Astrocyte of the spinal cord (primary cell): ENCODE measurements at regions not wholly inside any gene's neighbourhood (a gene's known extent, or its start where the extent isn't known, plus 50 kb on each side); places are given as distances from the start of the nearest gene placed in this dataset.

Experiments
- DNase-seq: peaks from one replicate; pipeline ENCODE4 v3.0.0; 2011; ENCODE audit warnings: low read depth, low spot score
- H3K4me3 ChIP-seq: 2 replicates; pipeline ENCODE4 v1.5.1; 2011; ENCODE audit warnings: low read depth, mild to moderate bottlenecking, low read length, moderate library complexity
- in situ Hi-C: cut with HindIII; loops from 2 replicates; pipeline ENCODE4 v1.10.0; 2017; ENCODE audit warnings: low sequenced_read_pairs
- TF ChIP-seq, protein P1 (sequence below): IDR thresholded peaks from 2 replicates; pipeline ENCODE4 v1.5.1; 2012; ENCODE audit warnings: low read depth, mild to moderate bottlenecking, low read length, inconsistent platforms

DNA sequence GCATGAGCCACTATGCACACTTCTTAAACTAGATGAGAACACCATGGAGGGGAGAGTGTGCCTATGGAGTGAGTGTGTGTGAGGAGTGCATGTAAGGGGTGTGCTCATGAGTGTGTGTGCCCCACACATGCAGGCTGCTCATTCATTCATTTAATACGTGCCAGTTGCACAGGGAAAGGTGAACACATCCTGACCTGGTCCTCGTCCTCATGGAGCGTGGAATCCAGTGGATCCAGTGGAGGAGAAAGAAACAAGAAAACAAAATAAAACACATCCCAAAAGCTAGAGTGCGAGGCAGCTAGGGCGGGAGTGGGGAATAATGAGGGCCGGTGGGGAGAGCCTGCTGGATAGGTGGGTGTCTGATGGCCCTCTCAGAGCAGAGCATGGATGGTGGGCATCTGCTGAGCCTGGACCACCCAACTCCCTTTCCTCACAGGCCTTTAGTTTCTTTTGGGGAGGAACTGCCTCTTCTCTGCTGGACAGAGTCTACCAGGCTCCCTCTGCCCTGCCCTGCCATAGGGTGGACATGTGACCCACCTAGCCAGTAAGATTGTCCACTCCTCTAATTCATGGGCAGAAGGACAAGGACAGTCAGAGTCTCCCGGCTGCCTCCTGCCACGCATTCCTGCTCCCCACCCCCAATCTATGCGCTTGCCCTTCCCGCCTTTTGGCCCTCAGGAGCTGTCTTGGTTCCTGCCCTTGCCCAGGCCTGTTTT lies 204.3 kb downstream of the RAB11FIP4 start:
- TF ChIP-seq, protein P1, sequence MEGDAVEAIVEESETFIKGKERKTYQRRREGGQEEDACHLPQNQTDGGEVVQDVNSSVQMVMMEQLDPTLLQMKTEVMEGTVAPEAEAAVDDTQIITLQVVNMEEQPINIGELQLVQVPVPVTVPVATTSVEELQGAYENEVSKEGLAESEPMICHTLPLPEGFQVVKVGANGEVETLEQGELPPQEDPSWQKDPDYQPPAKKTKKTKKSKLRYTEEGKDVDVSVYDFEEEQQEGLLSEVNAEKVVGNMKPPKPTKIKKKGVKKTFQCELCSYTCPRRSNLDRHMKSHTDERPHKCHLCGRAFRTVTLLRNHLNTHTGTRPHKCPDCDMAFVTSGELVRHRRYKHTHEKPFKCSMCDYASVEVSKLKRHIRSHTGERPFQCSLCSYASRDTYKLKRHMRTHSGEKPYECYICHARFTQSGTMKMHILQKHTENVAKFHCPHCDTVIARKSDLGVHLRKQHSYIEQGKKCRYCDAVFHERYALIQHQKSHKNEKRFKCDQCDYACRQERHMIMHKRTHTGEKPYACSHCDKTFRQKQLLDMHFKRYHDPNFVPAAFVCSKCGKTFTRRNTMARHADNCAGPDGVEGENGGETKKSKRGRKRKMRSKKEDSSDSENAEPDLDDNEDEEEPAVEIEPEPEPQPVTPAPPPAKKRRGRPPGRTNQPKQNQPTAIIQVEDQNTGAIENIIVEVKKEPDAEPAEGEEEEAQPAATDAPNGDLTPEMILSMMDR: no peak
- no peak for DNase-seq
- no peak overlapping the region for H3K4me3 ChIP-seq
- in situ Hi-C loops: no loop called here

DNA sequence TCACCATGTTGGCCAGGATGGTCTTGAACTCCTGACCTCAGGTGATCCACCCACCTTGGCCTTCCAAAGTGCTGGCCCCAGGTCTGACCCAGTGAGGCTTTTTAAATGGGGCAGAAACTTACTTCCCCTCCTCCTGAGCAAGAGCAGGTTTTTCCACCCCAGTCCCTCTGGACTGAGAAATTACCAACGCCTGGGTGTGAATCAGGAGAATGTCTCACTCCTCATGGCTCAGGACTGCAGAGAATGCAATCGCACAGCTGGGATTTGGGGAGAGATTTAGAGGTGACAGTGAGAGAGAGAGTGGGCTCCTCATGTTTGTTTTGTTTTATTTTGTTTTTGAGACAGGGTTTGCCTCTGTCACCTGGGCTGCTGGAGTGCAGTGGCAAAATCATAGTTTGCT lies 203.6 kb downstream of the RAB11FIP4 start:
- DNase-seq: peak; percentile 30
- TF ChIP-seq, protein P1: no peak
- H3K4me3 ChIP-seq: no peak overlapping the region
- in situ Hi-C loops: no loop called here

DNA sequence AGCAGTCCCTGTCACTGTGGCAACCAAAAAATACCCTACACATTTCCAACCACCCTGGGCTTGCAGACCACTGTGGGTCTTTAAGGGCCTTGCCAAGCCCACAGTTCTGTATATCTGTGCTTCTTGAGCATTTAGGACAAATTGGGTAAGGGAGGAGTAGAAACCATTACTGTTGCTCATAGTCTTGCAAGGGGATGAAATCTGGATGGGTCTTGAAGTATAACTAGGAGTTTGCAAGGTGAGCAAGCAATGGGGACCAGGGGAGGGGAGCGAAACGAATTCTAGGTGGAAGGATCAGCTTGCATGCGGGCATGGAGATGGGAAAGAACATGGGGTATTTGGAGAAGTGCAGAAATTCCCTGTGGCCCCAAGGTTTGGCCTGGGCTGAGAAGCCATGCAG lies 202.9 kb downstream of the RAB11FIP4 start:
- no peak for DNase-seq
- TF ChIP-seq, protein P1: no peak
- in situ Hi-C loops: no loop called here
- H3K4me3 ChIP-seq: no peak overlapping the region

DNA sequence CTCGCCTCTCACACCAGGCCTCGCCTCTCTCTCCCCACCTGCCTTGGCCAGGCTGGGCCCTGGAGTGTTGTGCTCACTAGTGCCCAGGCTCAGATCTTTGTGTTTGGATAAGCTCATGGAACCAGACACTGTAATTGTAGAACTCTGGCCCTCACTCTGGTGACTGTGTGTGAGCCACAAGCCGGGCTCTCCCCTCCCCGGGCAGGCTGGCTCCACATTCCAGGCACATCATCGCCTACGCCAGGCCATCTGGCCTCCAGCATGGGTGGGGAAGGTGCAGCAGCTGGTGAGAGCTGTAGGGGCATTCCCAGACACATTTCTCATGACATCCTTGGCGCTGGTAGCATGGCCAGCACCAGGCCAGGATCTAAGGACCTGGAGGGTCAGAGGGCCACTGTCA lies 202.3 kb downstream of the RAB11FIP4 start:
- H3K4me3 ChIP-seq: no peak overlapping the region
- in situ Hi-C loops: no loop called here
- TF ChIP-seq, protein P1: no peak
- DNase-seq: peak; percentile 58

DNA sequence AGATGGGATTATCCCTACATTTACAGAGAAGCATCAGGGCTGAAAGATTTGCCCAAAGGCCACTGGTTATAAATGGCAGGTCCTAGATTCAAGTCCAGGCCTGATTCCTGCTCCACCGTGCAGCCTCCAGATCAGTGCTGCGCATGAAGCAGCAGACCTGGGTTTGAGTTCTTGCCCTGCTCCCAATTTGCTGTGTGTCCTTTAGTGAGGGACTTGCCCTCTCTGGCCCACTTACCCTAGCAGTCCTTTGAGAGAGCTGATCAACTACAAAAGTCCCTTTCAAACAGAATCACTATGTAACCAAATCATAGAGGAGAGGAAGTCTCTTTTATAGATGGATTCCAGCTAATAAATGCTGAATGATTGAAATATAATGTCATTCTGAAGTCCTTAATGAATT lies 200.4 kb downstream of the RAB11FIP4 start:
- no peak for DNase-seq
- in situ Hi-C loops: no loop called here
- TF ChIP-seq, protein P1: no peak
- H3K4me3 ChIP-seq: no peak overlapping the region

DNA sequence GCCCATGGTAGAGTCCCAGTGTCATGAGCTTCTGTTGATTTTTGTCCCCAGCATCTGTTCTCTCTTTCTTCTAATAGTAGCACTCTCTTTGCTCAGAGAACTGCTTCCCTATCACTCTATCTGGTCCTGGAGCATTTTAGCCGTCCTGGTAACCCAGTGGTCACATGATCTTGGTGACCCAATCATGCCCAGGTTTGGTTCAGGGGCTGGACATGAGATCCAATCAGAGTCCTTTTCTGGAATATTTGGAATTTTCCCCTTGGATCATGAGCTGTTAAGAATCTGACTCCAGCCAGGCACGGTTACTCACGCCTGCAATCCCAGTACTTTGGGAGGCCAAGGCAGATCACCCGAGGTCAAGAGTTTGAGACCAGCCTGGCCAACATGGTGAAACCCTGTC lies 197.0 kb downstream of the RAB11FIP4 start:
- TF ChIP-seq, protein P1: no peak
- no peak for DNase-seq
- in situ Hi-C loops: no loop called here
- H3K4me3 ChIP-seq: no peak overlapping the region

DNA sequence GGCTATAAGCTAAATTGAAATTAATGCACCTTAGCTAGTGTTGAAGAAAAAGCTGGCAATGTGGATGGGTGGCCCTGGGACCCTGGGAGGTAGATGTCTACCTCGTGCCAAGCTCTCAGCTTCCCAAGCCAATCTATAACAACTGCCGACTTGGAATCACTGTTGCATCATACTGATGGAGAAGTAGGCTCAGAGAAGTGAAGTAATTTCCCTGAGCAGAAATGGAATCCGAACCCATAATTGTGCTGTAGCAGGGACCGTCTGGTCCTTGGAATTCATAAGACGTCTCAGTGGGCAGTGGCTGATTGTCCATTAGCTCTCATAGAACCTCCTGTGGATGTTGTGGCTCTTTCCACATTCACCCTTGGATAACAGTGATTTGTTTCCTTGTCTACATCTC lies 196.6 kb downstream of the RAB11FIP4 start:
- H3K4me3 ChIP-seq: no peak overlapping the region
- no peak for DNase-seq
- in situ Hi-C loops: no loop called here
- TF ChIP-seq, protein P1: no peak
